ENCODE measurements at regions not wholly inside any gene's neighbourhood (a gene's known extent, or its start where the extent isn't known, plus 50 kb on each side); places are given as distances from the start of the nearest gene placed in this dataset.

- TF ChIP-seq POLR2AphosphoS5 (IDR thresholded peaks at IDR 0.05; ENCODE audit: insufficient read depth in 1 of 2, low read depth in 1 of 2), result no peak
- no peak for TF ChIP-seq POLR2A (IDR thresholded peaks at IDR 0.05)
- TF ChIP-seq, protein P1, sequence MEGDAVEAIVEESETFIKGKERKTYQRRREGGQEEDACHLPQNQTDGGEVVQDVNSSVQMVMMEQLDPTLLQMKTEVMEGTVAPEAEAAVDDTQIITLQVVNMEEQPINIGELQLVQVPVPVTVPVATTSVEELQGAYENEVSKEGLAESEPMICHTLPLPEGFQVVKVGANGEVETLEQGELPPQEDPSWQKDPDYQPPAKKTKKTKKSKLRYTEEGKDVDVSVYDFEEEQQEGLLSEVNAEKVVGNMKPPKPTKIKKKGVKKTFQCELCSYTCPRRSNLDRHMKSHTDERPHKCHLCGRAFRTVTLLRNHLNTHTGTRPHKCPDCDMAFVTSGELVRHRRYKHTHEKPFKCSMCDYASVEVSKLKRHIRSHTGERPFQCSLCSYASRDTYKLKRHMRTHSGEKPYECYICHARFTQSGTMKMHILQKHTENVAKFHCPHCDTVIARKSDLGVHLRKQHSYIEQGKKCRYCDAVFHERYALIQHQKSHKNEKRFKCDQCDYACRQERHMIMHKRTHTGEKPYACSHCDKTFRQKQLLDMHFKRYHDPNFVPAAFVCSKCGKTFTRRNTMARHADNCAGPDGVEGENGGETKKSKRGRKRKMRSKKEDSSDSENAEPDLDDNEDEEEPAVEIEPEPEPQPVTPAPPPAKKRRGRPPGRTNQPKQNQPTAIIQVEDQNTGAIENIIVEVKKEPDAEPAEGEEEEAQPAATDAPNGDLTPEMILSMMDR (IDR thresholded peaks at IDR 0.05), result no peak
Measured at GRCh38 chr4:137032222-137032621, 500.1 kb downstream of the PCDH18 start.

Data from vagina (tissue), 2 donors.